Mucosa of rectum (tissue), 2 donors: ENCODE measurements at regions not wholly inside any gene's neighbourhood (a gene's known extent, or its start where the extent isn't known, plus 50 kb on each side); places are given as distances from the start of the nearest gene placed in this dataset.

Experiments used
- H3K27ac ChIP-seq, 2 donors: one replicate each; pipeline ENCODE4 v1.7.0; 2013; ENCODE audit warnings: inconsistent platforms in 2 of 2, low read depth in 2 of 2, low read length in 2 of 2
- H3K27me3 ChIP-seq, 2 donors: one replicate each; pipeline ENCODE4 v1.7.0; 2013; ENCODE audit warnings: low read length in 2 of 2; ENCODE audit not compliant: control insufficient read depth in 2 of 2, insufficient read depth in 2 of 2
- H3K36me3 ChIP-seq, 2 donors: one replicate each; pipeline ENCODE4 v1.7.0; 2013; ENCODE audit warnings: low read length in 2 of 2; ENCODE audit not compliant: control insufficient read depth in 2 of 2, insufficient read depth in 2 of 2
- H3K4me1 ChIP-seq, 2 donors: one replicate each; pipeline ENCODE4 v1.7.0; 2013; ENCODE audit warnings: low read length in 2 of 2, mild to moderate bottlenecking in 1 of 2; ENCODE audit not compliant: control insufficient read depth in 2 of 2, insufficient read depth in 2 of 2
- H3K4me3 ChIP-seq, 2 donors: one replicate each; pipeline ENCODE4 v1.7.0; 2013; ENCODE audit warnings: low read length in 2 of 2
- H3K9ac ChIP-seq, 2 donors: one replicate each; pipeline ENCODE4 v1.7.0; 2013; ENCODE audit warnings: low read length in 2 of 2, low read depth in 1 of 2, mild to moderate bottlenecking in 1 of 2
- H3K9me3 ChIP-seq, 2 donors: one replicate each; pipeline ENCODE4 v1.7.0; 2013; ENCODE audit warnings: low read length in 2 of 2; ENCODE audit not compliant: control insufficient read depth in 2 of 2
- donor health status: healthy.
- donor health status: Normal muscosa, but diverticular disease.

DNA sequence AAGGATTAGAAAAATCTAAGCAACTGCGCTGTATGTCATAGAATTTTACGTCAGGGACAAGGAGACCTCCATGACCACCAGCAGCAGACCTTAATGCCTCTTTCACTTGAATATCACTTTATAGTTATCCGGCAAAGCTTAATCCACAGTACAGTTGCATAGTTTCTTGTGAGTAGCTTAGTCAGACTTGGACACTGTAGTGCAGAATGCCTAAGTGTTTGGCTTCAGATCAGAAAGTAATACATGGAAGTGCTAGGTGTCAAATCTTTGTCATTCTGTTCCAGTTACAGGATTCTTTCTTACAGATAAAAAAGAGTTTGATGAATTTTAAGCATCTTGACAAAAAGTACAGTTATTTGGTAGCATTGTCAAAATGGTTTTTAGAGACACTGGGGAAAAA, 239.9 kb upstream of the PAPPA start:
- Histone ChIP-seq H3K4me3 (no peak overlapping the region), H3K27ac (no peak overlapping the region), H3K36me3 (no peaks in the 10 kb centered on the region), H3K9me3 (no peaks in the 10 kb centered on the region), H3K27me3 (no peaks in the 10 kb centered on the region), H3K4me1 (no peaks in the 10 kb centered on the region), H3K9ac (no peak overlapping the region)

DNA sequence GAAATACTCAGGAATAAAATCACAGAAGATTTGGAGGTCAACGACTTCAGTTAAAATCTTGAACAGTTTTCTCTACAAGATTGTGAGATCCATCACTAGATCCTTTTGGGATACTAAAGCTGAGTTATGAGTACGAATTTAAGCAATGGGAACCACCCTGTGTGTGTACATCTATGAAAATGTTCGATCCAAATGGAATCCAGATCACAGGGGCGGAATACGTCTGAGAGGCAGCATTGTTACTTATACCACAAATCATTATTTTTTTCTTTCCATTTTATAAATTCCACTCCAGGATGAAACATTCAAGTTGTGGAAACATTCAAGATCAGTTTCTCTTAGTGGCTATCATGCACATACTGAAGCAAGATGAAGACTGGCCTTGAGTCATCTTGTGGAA, 239.3 kb upstream of the PAPPA start:
- no peaks in the 10 kb centered on the region for H3K36me3 ChIP-seq
- H3K9ac ChIP-seq = no peak overlapping the region
- no peak overlapping the region for H3K27ac ChIP-seq
- H3K27me3 ChIP-seq = no peaks in the 10 kb centered on the region
- no peak overlapping the region for H3K4me3 ChIP-seq
- H3K4me1 ChIP-seq = no peaks in the 10 kb centered on the region
- H3K9me3 ChIP-seq = no peaks in the 10 kb centered on the region

DNA sequence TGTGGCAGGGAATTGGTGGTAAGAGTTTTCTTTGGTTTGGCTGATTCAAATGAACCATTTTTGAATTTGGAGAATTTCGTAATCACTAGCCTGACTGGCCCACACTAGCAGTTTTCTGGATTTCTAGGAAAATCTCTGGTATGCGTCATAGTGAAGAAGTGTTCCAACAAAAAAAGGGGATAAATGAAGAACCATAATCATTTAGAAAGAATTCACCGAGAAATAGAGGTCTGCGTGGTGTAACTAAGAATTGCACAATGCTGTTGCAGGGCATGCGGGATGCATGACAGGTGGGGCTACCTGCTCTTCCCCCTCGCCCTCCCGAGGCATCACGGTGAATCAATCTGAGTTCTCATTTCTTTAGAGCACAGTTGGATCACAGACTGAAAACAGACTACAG, 232.3 kb upstream of the PAPPA start:
- Histone ChIP-seq H3K36me3 (no peaks in the 10 kb centered on the region), H3K27ac (no peak overlapping the region), H3K4me3 (no peak overlapping the region), H3K9ac (no peak overlapping the region), H3K27me3 (no peaks in the 10 kb centered on the region), H3K9me3 (no peaks in the 10 kb centered on the region), H3K4me1 (no peaks in the 10 kb centered on the region)

DNA sequence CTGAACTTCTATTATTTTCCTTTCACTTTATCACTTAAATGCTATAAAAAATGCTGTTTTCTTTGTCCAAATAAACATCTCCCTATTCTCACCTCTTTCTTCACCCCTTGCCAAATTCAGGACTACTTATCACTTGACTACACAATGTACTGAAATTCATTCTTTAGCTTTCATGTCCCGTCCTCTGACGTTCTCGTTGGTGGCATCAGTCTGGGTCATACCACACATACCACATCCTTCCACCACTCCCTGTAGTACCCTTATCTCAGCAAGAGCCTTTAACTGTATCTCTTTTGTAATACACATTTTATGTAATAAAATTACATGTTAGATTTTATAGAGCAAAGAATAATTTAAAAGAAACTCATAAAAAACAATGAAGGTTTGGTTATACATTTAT, 231.1 kb upstream of the PAPPA start:
- Histone ChIP-seq H3K4me1 (no peaks in the 10 kb centered on the region), H3K27ac (no peak overlapping the region)

DNA sequence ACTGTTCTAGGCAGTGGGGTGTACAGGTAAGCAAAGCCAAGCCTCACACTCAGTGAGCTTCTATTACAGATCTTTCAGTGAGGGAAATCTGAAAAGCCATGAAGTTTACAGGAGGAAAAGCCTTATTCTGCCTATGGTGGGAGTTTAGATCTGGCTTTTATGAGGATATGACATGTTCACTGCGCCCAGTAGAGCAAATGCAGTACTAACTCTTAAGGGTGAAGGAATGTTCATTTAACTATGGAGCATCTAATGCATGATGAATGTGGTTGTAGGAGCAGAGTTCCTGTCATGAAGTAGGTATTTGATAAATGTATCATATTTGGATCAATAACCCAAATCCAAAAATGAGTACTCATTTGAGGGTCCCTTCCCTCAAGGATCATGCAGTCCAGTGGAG, 230.2 kb upstream of the PAPPA start:
- no peaks in the 10 kb centered on the region for H3K9me3 ChIP-seq
- H3K36me3 ChIP-seq = no peaks in the 10 kb centered on the region
- H3K4me3 ChIP-seq = no peak overlapping the region
- H3K4me1 ChIP-seq = no peaks in the 10 kb centered on the region
- H3K27ac ChIP-seq = no peak overlapping the region
- H3K9ac ChIP-seq = no peak overlapping the region
- H3K27me3 ChIP-seq = no peaks in the 10 kb centered on the region

More for the DNA sequence above, 231.1 kb upstream of the PAPPA start:
- no peak overlapping the region for H3K4me3 ChIP-seq
- H3K36me3 ChIP-seq = no peaks in the 10 kb centered on the region
- H3K9ac ChIP-seq = no peak overlapping the region
- H3K27me3 ChIP-seq = no peaks in the 10 kb centered on the region
- H3K9me3 ChIP-seq = no peaks in the 10 kb centered on the region

DNA sequence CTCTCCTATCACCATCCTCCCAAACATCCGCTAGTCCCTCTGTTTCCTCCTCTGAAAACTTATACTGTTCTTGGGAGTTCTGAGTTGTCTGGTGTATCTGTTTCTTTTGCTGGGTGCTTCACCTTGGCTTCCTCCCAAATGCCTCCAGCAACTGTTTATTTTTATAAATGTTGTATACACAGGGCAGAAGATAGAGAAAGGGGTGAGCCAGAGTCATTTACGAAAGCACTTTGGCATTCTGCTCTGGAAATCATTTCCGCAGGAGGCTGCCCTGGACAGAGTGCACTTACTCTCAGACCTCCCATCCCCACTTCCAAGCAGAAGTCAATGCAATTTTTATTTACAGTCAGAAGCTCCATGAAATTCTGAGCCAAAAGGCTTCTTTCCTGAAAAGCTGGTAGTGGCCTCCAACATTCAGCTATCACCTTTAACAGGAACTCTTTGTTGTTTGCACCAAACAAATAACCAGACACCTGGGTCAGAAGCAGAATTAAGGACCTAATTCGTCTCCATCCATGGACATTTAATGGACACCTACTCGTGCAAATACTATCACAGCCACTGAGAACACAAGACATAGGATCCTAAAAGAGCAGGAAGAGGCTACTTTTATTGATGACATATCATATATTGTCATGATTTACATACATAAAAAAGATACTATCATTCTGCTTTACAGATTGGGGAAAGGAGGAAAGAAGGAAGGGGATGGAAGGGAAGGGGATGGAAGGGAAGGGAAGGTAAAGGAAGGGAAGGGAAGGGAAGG, 229.5 kb upstream of the PAPPA start:
- no peak overlapping the region for H3K9ac ChIP-seq
- H3K4me1 ChIP-seq = no peaks in the 10 kb centered on the region
- no peaks in the 10 kb centered on the region for H3K36me3 ChIP-seq
- H3K27me3 ChIP-seq = no peaks in the 10 kb centered on the region
- H3K9me3 ChIP-seq = no peaks in the 10 kb centered on the region
- H3K4me3 ChIP-seq = no peak overlapping the region
- no peak overlapping the region for H3K27ac ChIP-seq

DNA sequence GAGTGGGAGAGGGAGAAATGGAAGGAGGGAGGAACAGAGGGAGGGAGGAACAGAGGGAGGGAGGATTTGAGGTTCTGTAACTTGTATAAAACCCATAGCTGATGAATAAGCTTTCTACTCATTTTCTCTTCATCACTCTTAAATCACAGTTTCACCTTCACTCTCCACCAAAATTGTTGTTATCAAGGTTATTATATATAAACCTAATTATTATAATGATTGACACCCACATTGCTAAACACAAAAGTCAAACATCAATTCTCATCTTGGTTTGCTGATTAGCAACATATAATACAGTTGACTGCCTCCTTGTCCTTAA, 229.0 kb upstream of the PAPPA start:
- no peak overlapping the region for H3K27ac ChIP-seq
- no peaks in the 10 kb centered on the region for H3K4me1 ChIP-seq
- H3K9ac ChIP-seq = no peak overlapping the region
- H3K36me3 ChIP-seq = no peaks in the 10 kb centered on the region
- no peak overlapping the region for H3K4me3 ChIP-seq
- no peaks in the 10 kb centered on the region for H3K9me3 ChIP-seq
- H3K27me3 ChIP-seq = no peaks in the 10 kb centered on the region

DNA sequence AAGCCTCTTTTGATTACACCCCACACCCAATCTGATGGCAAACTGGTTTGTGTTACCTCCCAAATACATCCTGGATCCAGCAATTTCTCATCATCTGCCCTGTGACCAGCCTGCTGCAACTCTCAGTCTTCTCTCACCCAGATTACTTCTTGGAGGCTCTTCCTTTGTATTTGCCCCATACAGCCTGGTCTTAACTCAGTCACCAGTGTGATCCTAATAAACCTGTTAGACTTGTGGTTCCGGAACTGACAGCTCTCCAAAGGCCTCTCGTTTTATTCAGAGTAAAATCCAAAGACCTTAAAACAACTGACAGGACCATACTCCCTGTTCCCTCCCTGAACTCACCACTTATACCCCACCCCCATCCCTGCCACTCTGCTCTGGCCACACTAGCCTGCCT, 228.2 kb upstream of the PAPPA start:
- no peak overlapping the region for H3K27ac ChIP-seq
- no peaks in the 10 kb centered on the region for H3K4me1 ChIP-seq

DNA sequence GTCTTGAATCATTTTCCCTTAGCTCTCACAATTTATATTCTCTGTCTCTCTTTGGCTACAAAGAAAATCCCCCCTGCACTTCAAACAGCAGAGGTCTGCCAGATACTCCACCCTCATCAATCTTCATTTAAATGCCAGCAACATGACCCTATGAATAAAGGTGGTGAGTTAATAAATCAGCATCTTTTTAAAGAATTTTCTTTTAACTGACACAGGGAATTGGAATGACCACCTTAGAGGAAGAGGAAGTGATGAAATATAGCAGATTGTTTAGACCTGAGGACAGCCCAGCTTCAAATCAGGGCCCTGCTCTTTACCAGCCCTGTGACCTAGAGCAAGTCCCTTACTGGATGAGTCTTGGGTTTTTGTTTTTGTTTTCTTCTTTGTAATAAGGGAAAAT, 223.1 kb upstream of the PAPPA start:
- H3K27me3 ChIP-seq = no peaks in the 10 kb centered on the region
- H3K9ac ChIP-seq = no peak overlapping the region
- no peaks in the 10 kb centered on the region for H3K4me1 ChIP-seq

More for the DNA sequence above, 228.2 kb upstream of the PAPPA start:
- H3K36me3 ChIP-seq = no peaks in the 10 kb centered on the region
- H3K27me3 ChIP-seq = no peaks in the 10 kb centered on the region
- H3K4me3 ChIP-seq = no peak overlapping the region
- no peak overlapping the region for H3K9ac ChIP-seq
- H3K9me3 ChIP-seq = no peaks in the 10 kb centered on the region

DNA sequence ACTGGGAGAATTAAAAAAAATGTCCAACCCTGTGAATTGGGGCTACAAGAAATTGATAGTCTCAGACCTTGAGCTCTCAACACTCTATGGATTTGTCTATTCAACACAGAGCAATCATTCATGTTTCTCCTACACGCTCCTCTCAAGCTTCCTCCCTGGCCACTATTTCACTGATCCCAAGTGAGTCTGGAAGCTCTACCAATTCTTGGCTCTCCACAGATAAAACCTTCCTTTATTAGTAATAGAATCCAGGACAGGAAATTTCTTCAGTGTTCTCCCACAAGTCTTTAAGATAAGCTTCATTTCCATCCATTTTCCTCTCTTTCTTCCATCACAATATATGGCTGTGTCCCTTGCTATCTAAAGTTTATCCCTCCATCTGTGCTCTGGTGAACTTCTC, 215.1 kb upstream of the PAPPA start:
- Histone ChIP-seq H3K4me3 (no peak overlapping the region), H3K27ac (no peak overlapping the region), H3K36me3 (no peaks in the 10 kb centered on the region), H3K4me1 (no peaks in the 10 kb centered on the region), H3K9ac (no peak overlapping the region), H3K9me3 (no peaks in the 10 kb centered on the region), H3K27me3 (no peaks in the 10 kb centered on the region)

More for the DNA sequence above, 223.1 kb upstream of the PAPPA start:
- H3K27ac ChIP-seq = no peak overlapping the region
- no peaks in the 10 kb centered on the region for H3K36me3 ChIP-seq
- H3K9me3 ChIP-seq = no peaks in the 10 kb centered on the region
- H3K4me3 ChIP-seq = no peak overlapping the region
